ENCODE measurements at regions not wholly inside any gene's neighbourhood (a gene's known extent, or its start where the extent isn't known, plus 50 kb on each side); places are given as distances from the start of the nearest gene placed in this dataset.

DNA sequence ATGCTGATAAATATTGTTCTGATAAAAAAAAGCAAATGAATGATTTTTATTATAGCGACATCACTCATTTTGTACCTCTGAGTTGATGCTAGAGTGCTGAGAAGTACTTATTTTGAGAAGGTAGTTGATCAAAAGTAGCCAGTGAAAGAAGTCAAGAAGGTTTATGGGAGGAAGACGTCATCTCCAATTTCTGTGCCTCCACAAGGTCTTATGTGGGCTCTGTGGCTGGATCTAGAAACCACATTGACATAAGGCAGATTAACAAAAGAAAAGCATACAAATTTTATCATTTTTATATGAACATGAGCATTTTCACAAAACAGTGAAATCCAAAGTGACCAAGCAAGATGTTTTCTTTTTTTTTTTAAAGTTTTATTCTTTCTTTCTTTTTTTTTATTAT is 289.5 kb upstream of the FAR2 start:
- H3K27me3 ChIP-seq (ENCODE audit: insufficient read depth, low read depth, low read length), result no peaks in the 10 kb centered on the region

DNA sequence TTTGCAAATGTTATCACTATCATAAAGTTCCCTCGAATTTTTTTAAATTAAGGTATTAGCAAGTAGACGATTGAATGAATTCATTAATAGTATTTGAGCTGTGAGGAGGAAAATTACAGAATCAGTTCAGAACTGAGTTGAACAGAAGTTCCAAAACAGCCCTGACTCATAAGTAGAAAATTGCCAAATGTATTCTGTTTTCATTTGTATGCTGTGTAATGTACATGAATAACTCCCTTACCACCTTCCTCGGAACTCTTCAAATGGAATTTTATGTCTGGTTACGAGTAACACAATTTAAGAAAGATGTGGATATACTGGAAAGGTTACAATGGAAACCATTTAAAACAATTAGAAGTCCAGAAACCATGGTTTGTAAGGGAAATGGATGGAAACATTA is 283.3 kb upstream of the FAR2 start:
- no peak overlapping the region for H3K4me3 ChIP-seq (ENCODE audit: low read length)
- H3K27me3 ChIP-seq (ENCODE audit: insufficient read depth, low read depth, low read length), result no peaks in the 10 kb centered on the region
- H4K20me1 ChIP-seq (ENCODE audit: insufficient read depth), result no peaks in the 10 kb centered on the region
- H3K36me3 ChIP-seq (ENCODE audit: insufficient read depth, low read length), result no peaks in the 10 kb centered on the region
- no peaks in the 10 kb centered on the region for H3K9me2 ChIP-seq (ENCODE audit: insufficient read depth, low read length)
- no peak overlapping the region for H3K4me2 ChIP-seq (ENCODE audit: low read length)
- H3K9ac ChIP-seq (ENCODE audit: low read length), result no peak overlapping the region
- no peaks in the 10 kb centered on the region for H3K79me2 ChIP-seq (replicated peaks; ENCODE audit: insufficient read depth, low read length)
- no peaks in the 10 kb centered on the region for H3K9me3 ChIP-seq (ENCODE audit: low read length)
- no peak overlapping the region for H3K27ac ChIP-seq (ENCODE audit: low read length)
- no peaks in the 10 kb centered on the region for H3F3A ChIP-seq (ENCODE audit: insufficient read depth, low read length, poor library complexity, severe bottlenecking)
- no peak for TF ChIP-seq EZH2 (IDR thresholded peaks at IDR 0.05; ENCODE audit: borderline replicate concordance, insufficient read depth, low read length, poor library complexity, severe bottlenecking)
- no peak for TF ChIP-seq EP300 (conservative IDR thresholded peaks at IDR 0.05; ENCODE audit: poor library complexity, severe bottlenecking)
- TF ChIP-seq MXI1 (conservative IDR thresholded peaks at IDR 0.05; ENCODE audit: poor library complexity, severe bottlenecking), result no peak
- no peak for TF ChIP-seq POLR2AphosphoS5 (IDR thresholded peaks at IDR 0.05)
- no peak for TF ChIP-seq TAF1 (IDR thresholded peaks at IDR 0.05; ENCODE audit: low read depth)
- TF ChIP-seq RAD21 (conservative IDR thresholded peaks at IDR 0.05), result no peak
- TF ChIP-seq, protein P1, sequence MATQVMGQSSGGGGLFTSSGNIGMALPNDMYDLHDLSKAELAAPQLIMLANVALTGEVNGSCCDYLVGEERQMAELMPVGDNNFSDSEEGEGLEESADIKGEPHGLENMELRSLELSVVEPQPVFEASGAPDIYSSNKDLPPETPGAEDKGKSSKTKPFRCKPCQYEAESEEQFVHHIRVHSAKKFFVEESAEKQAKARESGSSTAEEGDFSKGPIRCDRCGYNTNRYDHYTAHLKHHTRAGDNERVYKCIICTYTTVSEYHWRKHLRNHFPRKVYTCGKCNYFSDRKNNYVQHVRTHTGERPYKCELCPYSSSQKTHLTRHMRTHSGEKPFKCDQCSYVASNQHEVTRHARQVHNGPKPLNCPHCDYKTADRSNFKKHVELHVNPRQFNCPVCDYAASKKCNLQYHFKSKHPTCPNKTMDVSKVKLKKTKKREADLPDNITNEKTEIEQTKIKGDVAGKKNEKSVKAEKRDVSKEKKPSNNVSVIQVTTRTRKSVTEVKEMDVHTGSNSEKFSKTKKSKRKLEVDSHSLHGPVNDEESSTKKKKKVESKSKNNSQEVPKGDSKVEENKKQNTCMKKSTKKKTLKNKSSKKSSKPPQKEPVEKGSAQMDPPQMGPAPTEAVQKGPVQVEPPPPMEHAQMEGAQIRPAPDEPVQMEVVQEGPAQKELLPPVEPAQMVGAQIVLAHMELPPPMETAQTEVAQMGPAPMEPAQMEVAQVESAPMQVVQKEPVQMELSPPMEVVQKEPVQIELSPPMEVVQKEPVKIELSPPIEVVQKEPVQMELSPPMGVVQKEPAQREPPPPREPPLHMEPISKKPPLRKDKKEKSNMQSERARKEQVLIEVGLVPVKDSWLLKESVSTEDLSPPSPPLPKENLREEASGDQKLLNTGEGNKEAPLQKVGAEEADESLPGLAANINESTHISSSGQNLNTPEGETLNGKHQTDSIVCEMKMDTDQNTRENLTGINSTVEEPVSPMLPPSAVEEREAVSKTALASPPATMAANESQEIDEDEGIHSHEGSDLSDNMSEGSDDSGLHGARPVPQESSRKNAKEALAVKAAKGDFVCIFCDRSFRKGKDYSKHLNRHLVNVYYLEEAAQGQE (IDR thresholded peaks at IDR 0.05; ENCODE audit: borderline replicate concordance), result no peak
- TF ChIP-seq, protein P2, sequence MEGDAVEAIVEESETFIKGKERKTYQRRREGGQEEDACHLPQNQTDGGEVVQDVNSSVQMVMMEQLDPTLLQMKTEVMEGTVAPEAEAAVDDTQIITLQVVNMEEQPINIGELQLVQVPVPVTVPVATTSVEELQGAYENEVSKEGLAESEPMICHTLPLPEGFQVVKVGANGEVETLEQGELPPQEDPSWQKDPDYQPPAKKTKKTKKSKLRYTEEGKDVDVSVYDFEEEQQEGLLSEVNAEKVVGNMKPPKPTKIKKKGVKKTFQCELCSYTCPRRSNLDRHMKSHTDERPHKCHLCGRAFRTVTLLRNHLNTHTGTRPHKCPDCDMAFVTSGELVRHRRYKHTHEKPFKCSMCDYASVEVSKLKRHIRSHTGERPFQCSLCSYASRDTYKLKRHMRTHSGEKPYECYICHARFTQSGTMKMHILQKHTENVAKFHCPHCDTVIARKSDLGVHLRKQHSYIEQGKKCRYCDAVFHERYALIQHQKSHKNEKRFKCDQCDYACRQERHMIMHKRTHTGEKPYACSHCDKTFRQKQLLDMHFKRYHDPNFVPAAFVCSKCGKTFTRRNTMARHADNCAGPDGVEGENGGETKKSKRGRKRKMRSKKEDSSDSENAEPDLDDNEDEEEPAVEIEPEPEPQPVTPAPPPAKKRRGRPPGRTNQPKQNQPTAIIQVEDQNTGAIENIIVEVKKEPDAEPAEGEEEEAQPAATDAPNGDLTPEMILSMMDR (IDR thresholded peaks at IDR 0.05; ENCODE audit: poor library complexity, severe bottlenecking), result no peak
- TF ChIP-seq SMC3 (conservative IDR thresholded peaks at IDR 0.05; ENCODE audit: poor library complexity), result no peak
- H2AFZ ChIP-seq (ENCODE audit: low read depth, low read length), result no peak overlapping the region

More for the DNA sequence above, 289.5 kb upstream of the FAR2 start:
- no peak overlapping the region for H3K27ac ChIP-seq (ENCODE audit: low read length)
- H2AFZ ChIP-seq (ENCODE audit: low read depth, low read length), result no peak overlapping the region
- TF ChIP-seq POLR2AphosphoS5 (IDR thresholded peaks at IDR 0.05) (no peak), MXI1 (conservative IDR thresholded peaks at IDR 0.05; ENCODE audit: poor library complexity, severe bottlenecking) (no peak), RAD21 (conservative IDR thresholded peaks at IDR 0.05) (no peak), TAF1 (IDR thresholded peaks at IDR 0.05; ENCODE audit: low read depth) (no peak), EZH2 (IDR thresholded peaks at IDR 0.05; ENCODE audit: borderline replicate concordance, insufficient read depth, low read length, poor library complexity, severe bottlenecking) (no peak), EP300 (conservative IDR thresholded peaks at IDR 0.05; ENCODE audit: poor library complexity, severe bottlenecking) (no peak), SMC3 (conservative IDR thresholded peaks at IDR 0.05; ENCODE audit: poor library complexity) (no peak)
- TF ChIP-seq, protein P2 (IDR thresholded peaks at IDR 0.05; ENCODE audit: poor library complexity, severe bottlenecking), result no peak
- TF ChIP-seq, protein P1 (IDR thresholded peaks at IDR 0.05; ENCODE audit: borderline replicate concordance), result no peak
- no peaks in the 10 kb centered on the region for H4K20me1 ChIP-seq (ENCODE audit: insufficient read depth)
- no peak overlapping the region for H3K4me2 ChIP-seq (ENCODE audit: low read length)
- H3K9me2 ChIP-seq (ENCODE audit: insufficient read depth, low read length), result no peaks in the 10 kb centered on the region
- no peaks in the 10 kb centered on the region for H3K9me3 ChIP-seq (ENCODE audit: low read length)
- H3K36me3 ChIP-seq (ENCODE audit: insufficient read depth, low read length), result no peaks in the 10 kb centered on the region
- no peak overlapping the region for H3K9ac ChIP-seq (ENCODE audit: low read length)
- no peak overlapping the region for H3K4me3 ChIP-seq (ENCODE audit: low read length)
- no peaks in the 10 kb centered on the region for H3K79me2 ChIP-seq (replicated peaks; ENCODE audit: insufficient read depth, low read length)
- H3F3A ChIP-seq (ENCODE audit: insufficient read depth, low read length, poor library complexity, severe bottlenecking), result no peaks in the 10 kb centered on the region
